Smooth muscle cell (in vitro differentiated cells): ENCODE measurements at regions not wholly inside any gene's neighbourhood (a gene's known extent, or its start where the extent isn't known, plus 50 kb on each side); places are given as distances from the start of the nearest gene placed in this dataset.

Experiments
- DNase-seq: peaks from one replicate; lab custom pipeline; 2025; ENCODE audit not compliant: unreplicated experiment; lab: John Stamatoyannopoulos, UW
- H2AFZ ChIP-seq: fragments of 200-600 bp; sonication (generic); 2 replicates; pipeline ENCODE4 v1.6.0; 2016; ENCODE audit warnings: antibody characterized with exemption, low read depth, mild to moderate bottlenecking
- H3F3A ChIP-seq: fragments of 200-600 bp; sonication (generic); 2 replicates; pipeline ENCODE4 v1.6.0; 2017; ENCODE audit warnings: antibody characterized with exemption, low read depth
- H3K27ac ChIP-seq: fragments of 200-600 bp; sonication (generic); 2 replicates; pipeline ENCODE4 v1.5.1; 2016; ENCODE audit warnings: low read depth, mild to moderate bottlenecking
- H3K27me3 ChIP-seq: fragments of 200-600 bp; sonication (generic); 2 replicates; pipeline ENCODE4 v1.6.1; 2016; ENCODE audit warnings: low read depth, mild to moderate bottlenecking
- H3K36me3 ChIP-seq: fragments of 200-600 bp; sonication (generic); 2 replicates; pipeline ENCODE4 v1.5.1; 2016; ENCODE audit warnings: low read depth
- H3K4me1 ChIP-seq: fragments of 200-600 bp; sonication (generic); 2 replicates; pipeline ENCODE4 v1.5.1; 2016; ENCODE audit warnings: low read depth
- H3K4me2 ChIP-seq: fragments of 200-600 bp; sonication (generic); 2 replicates; pipeline ENCODE4 v1.6.0; 2016; ENCODE audit warnings: mild to moderate bottlenecking
- H3K4me3 ChIP-seq: fragments of 200-600 bp; sonication (generic); 2 replicates; pipeline ENCODE4 v1.5.1; 2016; ENCODE audit warnings: mild to moderate bottlenecking
- H3K79me2 ChIP-seq: fragments of 200-600 bp; sonication (generic); 2 replicates; pipeline ENCODE4 v1.6.0; 2016; ENCODE audit warnings: low read depth, mild to moderate bottlenecking
- H3K9ac ChIP-seq: fragments of 200-600 bp; sonication (generic); 2 replicates; pipeline ENCODE4 v1.6.0; 2016; ENCODE audit warnings: low read depth
- H3K9me3 ChIP-seq: fragments of 200-600 bp; sonication (generic); replicated peaks from 2 replicates; pipeline ENCODE4 v1.5.1; 2016; ENCODE audit warnings: low read depth
- H4K20me1 ChIP-seq: fragments of 200-600 bp; sonication (generic); 2 replicates; pipeline ENCODE4 v1.6.0; 2016; ENCODE audit warnings: low read depth
- WGBS: methylation state at CpG from one replicate; pipeline ENCODE4 v1.1.7; 2016; ENCODE audit warnings: low lambda C conversion rate; 5-methylcytosine and 5-hydroxymethylcytosine counted together
- TF ChIP-seq, protein P1 (sequence below): fragments of 200-600 bp; sonication (generic); IDR thresholded peaks from 2 replicates; pipeline ENCODE4 v1.5.1; 2017; ENCODE audit warnings: borderline replicate concordance, mild to moderate bottlenecking, antibody characterized with exemption; ENCODE audit not compliant: insufficient read depth, poor library complexity, severe bottlenecking

DNA sequence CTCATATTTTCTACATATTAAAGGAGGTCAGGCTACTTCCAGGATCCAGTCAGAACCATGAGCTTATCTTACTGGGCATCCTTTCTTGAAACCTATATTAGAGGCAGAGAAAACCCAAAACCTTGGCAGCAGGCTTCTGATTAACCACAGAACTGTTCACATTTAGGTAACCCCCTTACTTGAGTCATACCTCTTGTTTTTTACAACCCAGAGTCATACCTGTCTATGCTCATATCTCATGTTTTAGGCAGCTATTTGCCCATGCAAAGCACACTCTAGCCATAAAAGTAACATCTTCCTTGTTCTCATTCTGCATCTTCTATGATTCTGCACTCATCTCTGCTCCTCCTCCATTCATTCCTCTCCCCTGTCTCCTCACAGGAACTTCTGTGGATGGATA lies 138.0 kb upstream of the SMIM31 start:
- H2AFZ ChIP-seq, result no peak overlapping the region
- H3K9ac ChIP-seq, result no peak overlapping the region
- H3K79me2 ChIP-seq, result no peaks in the 10 kb centered on the region
- no peaks in the 10 kb centered on the region for H4K20me1 ChIP-seq
- H3K4me1 ChIP-seq, result no peaks in the 10 kb centered on the region
- no peaks in the 10 kb centered on the region for H3K27me3 ChIP-seq
- H3K36me3 ChIP-seq, result no peaks in the 10 kb centered on the region
- H3F3A ChIP-seq, result no peaks in the 10 kb centered on the region
- no peak overlapping the region for H3K4me2 ChIP-seq
- H3K9me3 ChIP-seq, result no peaks in the 10 kb centered on the region
- TF ChIP-seq, protein P1, sequence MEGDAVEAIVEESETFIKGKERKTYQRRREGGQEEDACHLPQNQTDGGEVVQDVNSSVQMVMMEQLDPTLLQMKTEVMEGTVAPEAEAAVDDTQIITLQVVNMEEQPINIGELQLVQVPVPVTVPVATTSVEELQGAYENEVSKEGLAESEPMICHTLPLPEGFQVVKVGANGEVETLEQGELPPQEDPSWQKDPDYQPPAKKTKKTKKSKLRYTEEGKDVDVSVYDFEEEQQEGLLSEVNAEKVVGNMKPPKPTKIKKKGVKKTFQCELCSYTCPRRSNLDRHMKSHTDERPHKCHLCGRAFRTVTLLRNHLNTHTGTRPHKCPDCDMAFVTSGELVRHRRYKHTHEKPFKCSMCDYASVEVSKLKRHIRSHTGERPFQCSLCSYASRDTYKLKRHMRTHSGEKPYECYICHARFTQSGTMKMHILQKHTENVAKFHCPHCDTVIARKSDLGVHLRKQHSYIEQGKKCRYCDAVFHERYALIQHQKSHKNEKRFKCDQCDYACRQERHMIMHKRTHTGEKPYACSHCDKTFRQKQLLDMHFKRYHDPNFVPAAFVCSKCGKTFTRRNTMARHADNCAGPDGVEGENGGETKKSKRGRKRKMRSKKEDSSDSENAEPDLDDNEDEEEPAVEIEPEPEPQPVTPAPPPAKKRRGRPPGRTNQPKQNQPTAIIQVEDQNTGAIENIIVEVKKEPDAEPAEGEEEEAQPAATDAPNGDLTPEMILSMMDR, result no peak
- no peak overlapping the region for H3K4me3 ChIP-seq
- H3K27ac ChIP-seq, result no peak overlapping the region
- no peak for DNase-seq

DNA sequence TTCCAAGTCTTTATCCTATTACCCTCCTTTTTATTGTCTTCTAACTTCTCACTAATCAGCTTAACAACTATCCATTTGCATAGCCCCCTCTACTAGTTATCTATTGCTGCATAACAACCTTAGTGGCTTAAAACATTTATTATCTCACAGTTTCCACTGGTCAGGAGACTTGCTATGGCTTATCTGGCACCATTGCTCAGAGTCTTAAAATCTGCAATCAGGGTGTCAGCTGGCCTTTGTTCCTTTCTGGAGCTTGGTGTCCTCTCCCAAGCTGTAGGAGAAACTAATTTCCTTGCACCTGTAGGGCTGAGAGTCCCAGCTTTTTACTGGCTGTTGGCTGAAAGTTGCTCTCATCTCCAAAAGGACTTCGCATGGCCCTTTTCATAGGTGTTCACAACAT lies 137.0 kb upstream of the SMIM31 start:
- no peak for DNase-seq
- 90% methylated on average over 1 of the region's 1 CpG for WGBS
- H3K79me2 ChIP-seq, result no peaks in the 10 kb centered on the region

DNA sequence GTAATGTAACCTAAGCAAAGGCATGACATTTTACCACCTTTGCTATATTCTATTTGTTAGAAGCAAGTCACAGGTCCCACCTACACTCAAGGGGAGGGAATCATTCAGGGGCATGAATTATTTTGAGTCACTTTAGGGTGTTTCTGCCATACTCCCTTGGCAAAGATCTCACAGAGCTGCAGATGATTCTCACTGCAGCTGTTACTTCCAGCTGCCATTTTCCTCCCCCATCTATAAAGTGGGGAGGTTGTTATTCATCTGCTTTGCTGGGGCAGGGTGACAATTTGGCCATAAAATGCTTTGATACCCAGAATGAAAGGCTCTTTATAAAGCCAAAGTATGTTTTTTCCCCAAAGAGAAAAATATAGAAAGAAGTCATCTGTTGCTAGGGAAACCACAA lies 136.5 kb upstream of the SMIM31 start:
- Histone ChIP-seq H3K4me3 (no peak overlapping the region), H3K79me2 (no peaks in the 10 kb centered on the region), H3K4me1 (no peaks in the 10 kb centered on the region), H3K27ac (no peak overlapping the region), H2AFZ (no peak overlapping the region), H3K36me3 (no peaks in the 10 kb centered on the region), H3F3A (no peaks in the 10 kb centered on the region), H3K9me3 (no peaks in the 10 kb centered on the region), H3K9ac (no peak overlapping the region), H4K20me1 (no peaks in the 10 kb centered on the region), H3K27me3 (no peaks in the 10 kb centered on the region), H3K4me2 (no peak overlapping the region)
- no peak for DNase-seq
- TF ChIP-seq, protein P1, result no peak

More for the DNA sequence above, 137.0 kb upstream of the SMIM31 start:
- H3K4me2 ChIP-seq, result no peak overlapping the region
- H3F3A ChIP-seq, result no peaks in the 10 kb centered on the region
- H3K4me3 ChIP-seq, result no peak overlapping the region
- H3K9ac ChIP-seq, result no peak overlapping the region
- no peaks in the 10 kb centered on the region for H3K27me3 ChIP-seq
- no peaks in the 10 kb centered on the region for H3K36me3 ChIP-seq
- no peak overlapping the region for H3K27ac ChIP-seq
- no peaks in the 10 kb centered on the region for H4K20me1 ChIP-seq
- TF ChIP-seq, protein P1, result no peak
- no peaks in the 10 kb centered on the region for H3K4me1 ChIP-seq
- H3K9me3 ChIP-seq, result no peaks in the 10 kb centered on the region
- H2AFZ ChIP-seq, result no peak overlapping the region

DNA sequence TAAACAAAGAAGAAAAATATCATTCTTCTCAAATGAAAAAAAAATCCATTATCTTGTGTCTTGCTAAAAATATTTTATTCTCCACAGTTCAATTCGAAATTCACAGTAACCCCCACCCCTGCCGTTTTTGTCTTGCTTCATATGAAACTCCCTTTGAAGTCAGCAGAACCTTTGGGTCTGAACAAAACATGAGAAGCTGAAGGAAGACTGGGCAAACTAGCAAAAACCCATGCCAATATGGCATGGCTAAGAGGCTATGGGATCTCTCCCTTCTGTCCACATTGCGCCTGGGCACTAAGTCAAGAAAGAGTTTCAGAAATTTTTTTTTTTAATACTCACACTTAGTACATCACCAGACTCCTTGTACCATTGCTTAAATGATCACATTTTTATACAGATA lies 136.0 kb upstream of the SMIM31 start:
- Histone ChIP-seq H2AFZ (no peak overlapping the region), H3K4me3 (no peak overlapping the region), H3K27me3 (no peaks in the 10 kb centered on the region), H4K20me1 (no peaks in the 10 kb centered on the region), H3K9ac (no peak overlapping the region), H3K79me2 (no peaks in the 10 kb centered on the region), H3K9me3 (no peaks in the 10 kb centered on the region), H3K4me2 (no peak overlapping the region), H3F3A (no peaks in the 10 kb centered on the region), H3K4me1 (no peaks in the 10 kb centered on the region), H3K36me3 (no peaks in the 10 kb centered on the region), H3K27ac (no peak overlapping the region)
- WGBS, result 86% methylated on average over 3 of the region's 3 CpGs
- no peak for DNase-seq
- TF ChIP-seq, protein P1, result no peak
